Small intestine (tissue), 7 donors: ENCODE measurements at regions not wholly inside any gene's neighbourhood (a gene's known extent, or its start where the extent isn't known, plus 50 kb on each side); places are given as distances from the start of the nearest gene placed in this dataset.

ENCODE experiments used
- DNase-seq, 2 donors: peaks; one replicate each; pipeline versions ENCODE4 v3.0.0 to v3.0.0-alpha.2; 2013
- FAIRE-seq: peaks from 2 replicates; lab custom pipeline; 2012; peaks lifted over from hg19 to GRCh38; lab: Jason Lieb, UNC
- H3K27ac ChIP-seq, 3 donors: one replicate each; pipeline ENCODE4 v1.5.1; 2013; ENCODE audit warnings: low read length in 2 of 3, mild to moderate bottlenecking in 2 of 3, control low read depth in 1 of 3, inconsistent platforms in 1 of 3, low read depth in 1 of 3, moderate library complexity in 1 of 3
- H3K27me3 ChIP-seq, 3 donors: one replicate each; pipeline ENCODE4 v1.6.1; 2013; ENCODE audit warnings: low read length in 3 of 3, inconsistent platforms in 1 of 3; ENCODE audit not compliant: control insufficient read depth in 3 of 3, insufficient read depth in 3 of 3
- H3K36me3 ChIP-seq, 3 donors: one replicate each; pipeline ENCODE4 v1.6.1; 2013; ENCODE audit warnings: low read length in 3 of 3, inconsistent platforms in 1 of 3, low read depth in 1 of 3, mild to moderate bottlenecking in 1 of 3, moderate library complexity in 1 of 3; ENCODE audit not compliant: control insufficient read depth in 3 of 3, insufficient read depth in 2 of 3
- H3K4me1 ChIP-seq, 3 donors: one replicate each; pipeline ENCODE4 v1.6.1; 2013; ENCODE audit warnings: low read length in 2 of 3, inconsistent platforms in 1 of 3, low read depth in 1 of 3, mild to moderate bottlenecking in 1 of 3, moderate library complexity in 1 of 3; ENCODE audit not compliant: control insufficient read depth in 3 of 3, insufficient read depth in 2 of 3
- H3K4me3 ChIP-seq, 3 donors: one replicate each; pipeline ENCODE4 v1.5.1; 2013; ENCODE audit warnings: low read length in 3 of 3, control low read depth in 1 of 3, inconsistent platforms in 1 of 3, low read depth in 1 of 3, mild to moderate bottlenecking in 1 of 3, moderate library complexity in 1 of 3
- H3K9me3 ChIP-seq, 2 donors: one replicate each; pipeline ENCODE4 v1.6.1; 2013; ENCODE audit warnings: low read depth in 1 of 2, low read length in 1 of 2; ENCODE audit not compliant: control insufficient read depth in 2 of 2, insufficient read depth in 1 of 2
- WGBS, 3 donors: extraction: QIAGEN DNeasy Blood & Tissue Kit; methylation state at CpG; one replicate each; pipeline ENCODE4 v1.1.7; 2013; 5-methylcytosine and 5-hydroxymethylcytosine counted together
- donor health status: healthy with polysubstance abuse.
- donor health status: control.
- donor health status: control.
- donor health status: Bipolar disorder and iron deficiency.
- donor health status: healthy.

DNA sequence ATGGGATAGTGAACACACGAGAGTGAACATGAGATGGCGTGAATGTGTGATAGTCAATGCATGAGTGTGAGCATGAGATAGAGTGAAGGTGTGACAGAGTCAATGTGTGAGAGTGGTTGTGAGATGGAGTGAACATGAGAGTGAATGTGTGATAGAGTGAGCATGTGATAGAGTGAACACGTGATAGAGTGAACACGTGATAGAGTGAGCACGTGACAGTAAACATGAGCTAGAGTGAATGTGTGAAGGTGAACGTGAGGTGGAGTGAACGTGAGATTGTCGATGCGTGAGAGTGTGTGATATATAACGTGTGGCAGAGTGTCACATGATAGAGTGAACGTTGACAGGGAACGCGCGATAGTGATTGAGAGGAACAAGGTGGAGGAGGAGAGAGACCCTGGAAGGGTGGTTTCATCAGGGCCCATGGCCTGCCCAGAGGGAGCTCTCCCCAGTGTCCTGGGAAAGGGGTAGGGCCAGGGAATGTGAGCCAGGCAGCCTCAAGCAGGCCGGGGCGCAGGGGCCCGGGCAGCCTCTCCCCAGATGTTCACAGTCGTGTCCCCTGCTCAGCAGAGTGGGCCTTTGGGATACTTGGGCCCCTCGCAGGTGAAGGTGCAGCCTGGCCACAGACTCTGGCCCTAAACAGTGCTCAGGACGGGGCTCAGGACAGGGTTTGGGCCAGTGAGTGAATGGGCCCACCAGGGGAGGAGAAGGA lies 516.9 kb downstream of the EIPR1 start:
- WGBS, 3 donors = 87 to 92% (median 92%) methylated on average over 20 of the region's 20 CpGs
- H3K4me1 ChIP-seq = no peaks in the 10 kb centered on the region
- no peak for FAIRE-seq

DNA sequence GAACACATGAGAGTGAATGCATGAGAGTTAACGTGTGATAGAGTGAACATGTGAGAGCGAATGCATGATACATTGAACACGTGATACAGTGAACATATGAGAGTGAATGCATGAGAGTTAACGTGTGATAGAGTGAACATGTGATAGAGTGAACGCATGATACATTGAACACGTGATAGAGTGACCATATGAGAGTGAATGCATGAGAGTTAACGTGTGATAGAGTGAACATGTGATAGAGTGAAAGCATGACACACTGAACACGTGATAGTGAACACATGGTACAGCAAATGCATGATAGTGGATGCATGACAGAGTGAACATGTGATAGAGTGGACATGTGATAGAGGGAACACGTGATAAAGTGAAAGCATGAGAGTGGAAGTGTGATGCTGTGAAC lies 517.9 kb downstream of the EIPR1 start:
- FAIRE-seq (no peak), DNase-seq (no peak)
- Histone ChIP-seq H3K9me3 (no peaks in the 10 kb centered on the region), H3K4me3 (no peak overlapping the region), H3K27ac (no peak overlapping the region), H3K36me3 (no peaks in the 10 kb centered on the region), H3K4me1 (no peaks in the 10 kb centered on the region), H3K27me3 (no peaks in the 10 kb centered on the region)
- 84 to 88% (median 87%) methylated on average over 9 of the region's 9 CpGs for WGBS, 3 donors

More for the DNA sequence above, 516.9 kb downstream of the EIPR1 start:
- H3K36me3 ChIP-seq = no peaks in the 10 kb centered on the region
- no peak overlapping the region for H3K27ac ChIP-seq
- H3K4me3 ChIP-seq = no peak overlapping the region
- no peaks in the 10 kb centered on the region for H3K9me3 ChIP-seq
- no peaks in the 10 kb centered on the region for H3K27me3 ChIP-seq
- DNase-seq = no peak

DNA sequence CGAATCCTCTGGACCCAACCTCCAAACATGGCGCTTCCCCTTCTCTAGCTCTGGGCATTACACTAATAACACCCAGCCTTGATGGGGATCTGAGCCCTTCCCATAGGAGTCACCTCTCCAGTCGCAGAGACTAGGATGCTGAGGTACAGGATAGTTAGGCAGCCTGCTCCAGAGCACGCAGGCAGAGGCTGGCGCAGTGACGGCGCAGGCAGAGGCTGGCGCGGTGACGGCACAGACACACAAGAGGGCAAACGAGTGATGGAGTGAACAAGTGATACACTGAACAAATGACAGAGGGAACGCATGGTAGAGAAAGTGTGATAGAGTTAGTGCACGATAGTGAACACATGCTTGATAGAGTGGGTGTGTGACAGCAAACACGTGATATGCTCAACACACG lies 518.5 kb downstream of the EIPR1 start:
- H3K27me3 ChIP-seq = no peaks in the 10 kb centered on the region
- H3K4me3 ChIP-seq = no peak overlapping the region
- no peak overlapping the region for H3K27ac ChIP-seq
- FAIRE-seq (no peak), DNase-seq (no peak)
- no peaks in the 10 kb centered on the region for H3K4me1 ChIP-seq
- WGBS, 3 donors = 95 to 97% (median 96%) methylated on average over 15 of the region's 15 CpGs
- H3K9me3 ChIP-seq = no peaks in the 10 kb centered on the region
- H3K36me3 ChIP-seq = no peaks in the 10 kb centered on the region

DNA sequence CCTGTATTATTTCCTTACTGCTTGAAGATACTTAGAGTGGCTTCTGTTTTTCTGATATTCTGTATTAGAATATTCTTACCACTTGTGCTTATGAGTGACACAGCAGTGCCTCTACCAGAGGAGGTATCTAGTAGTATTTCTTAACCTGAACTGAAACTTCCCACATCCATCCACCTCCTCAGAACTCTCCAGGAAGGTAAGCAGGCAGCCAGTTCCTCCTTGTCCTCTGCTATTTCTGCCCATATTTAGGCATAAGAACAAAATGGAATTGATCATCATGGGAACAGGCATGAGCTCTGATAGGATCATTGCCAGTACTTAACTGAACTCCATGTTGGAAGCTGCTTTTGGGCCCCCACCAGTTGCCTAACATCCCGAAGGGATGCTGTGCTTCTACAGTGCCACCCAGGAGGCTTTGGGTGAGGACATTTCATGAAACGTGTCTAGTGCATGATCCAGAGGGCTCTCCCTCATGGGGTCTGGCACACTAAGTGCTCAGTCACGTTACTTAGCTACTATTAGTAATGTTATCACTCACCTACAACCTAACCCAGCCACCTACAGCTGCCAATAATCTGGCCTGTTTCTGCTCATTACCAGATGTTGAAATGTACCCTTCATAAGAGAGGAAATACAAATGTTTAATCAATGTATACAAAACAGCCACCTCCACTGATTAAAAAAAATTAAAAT lies 520.7 kb downstream of the EIPR1 start:
- H3K27ac ChIP-seq = no peak overlapping the region
- FAIRE-seq = no peak
- no peaks in the 10 kb centered on the region for H3K27me3 ChIP-seq
- no peaks in the 10 kb centered on the region for H3K4me1 ChIP-seq
- H3K36me3 ChIP-seq = no peaks in the 10 kb centered on the region
- no peaks in the 10 kb centered on the region for H3K9me3 ChIP-seq
- no peak overlapping the region for H3K4me3 ChIP-seq
- 68 to 76% (median 75%) methylated on average over 3 of the region's 3 CpGs for WGBS, 3 donors
- no peak for DNase-seq

DNA sequence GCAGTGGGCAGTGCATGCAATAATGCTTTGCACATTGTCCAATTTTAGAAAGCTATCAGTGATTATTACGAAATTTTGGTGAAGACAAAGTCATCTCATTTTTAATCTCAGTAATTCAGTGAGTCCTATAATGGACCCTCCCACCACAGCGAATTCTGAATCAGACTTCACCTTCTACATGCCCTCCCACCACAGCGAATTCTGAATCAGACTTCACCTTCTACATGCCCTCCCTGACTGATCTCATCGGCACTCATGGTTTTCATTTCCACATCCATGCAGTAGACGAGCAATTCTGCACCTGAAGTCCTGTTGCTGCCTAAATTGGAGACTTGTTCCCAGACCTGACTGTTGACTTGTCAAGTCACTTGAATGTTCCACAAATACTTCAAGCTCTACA lies 522.3 kb downstream of the EIPR1 start:
- no peak for DNase-seq

DNA sequence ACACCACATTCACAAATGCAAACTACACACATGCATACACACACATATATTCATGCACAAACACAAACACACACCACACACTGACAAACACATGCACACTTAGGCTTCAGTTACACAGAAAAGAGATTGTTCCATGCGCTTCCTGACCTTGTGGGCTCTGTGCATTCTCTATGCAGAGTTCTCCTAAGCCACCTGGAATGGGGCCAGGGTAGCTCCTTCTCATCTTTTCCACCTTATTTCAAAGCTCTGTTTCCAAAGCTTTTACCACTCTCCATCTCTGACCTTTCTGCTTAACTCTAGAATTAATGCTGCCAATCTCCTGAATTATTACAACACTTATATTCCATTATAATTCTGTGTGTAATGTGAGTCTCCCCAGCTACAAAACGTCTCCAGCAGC lies 522.3 kb upstream of the MYT1L start:
- H3K27ac ChIP-seq = no peak overlapping the region
- 54 to 64% (median 58%) methylated on average over 2 of the region's 2 CpGs for WGBS, 3 donors
- no peaks in the 10 kb centered on the region for H3K36me3 ChIP-seq
- no peaks in the 10 kb centered on the region for H3K4me1 ChIP-seq
- FAIRE-seq (no peak), DNase-seq (no peak)
- H3K4me3 ChIP-seq = no peak overlapping the region
- no peaks in the 10 kb centered on the region for H3K9me3 ChIP-seq
- H3K27me3 ChIP-seq = no peaks in the 10 kb centered on the region

More for the DNA sequence above, 522.3 kb downstream of the EIPR1 start:
- no peak overlapping the region for H3K27ac ChIP-seq
- no peaks in the 10 kb centered on the region for H3K9me3 ChIP-seq
- no peak overlapping the region for H3K4me3 ChIP-seq
- H3K4me1 ChIP-seq = no peaks in the 10 kb centered on the region
- no peaks in the 10 kb centered on the region for H3K27me3 ChIP-seq
- 83 to 93% (median 84%) methylated on average over 5 of the region's 5 CpGs for WGBS, 3 donors
- H3K36me3 ChIP-seq = no peaks in the 10 kb centered on the region
- FAIRE-seq = no peak

DNA sequence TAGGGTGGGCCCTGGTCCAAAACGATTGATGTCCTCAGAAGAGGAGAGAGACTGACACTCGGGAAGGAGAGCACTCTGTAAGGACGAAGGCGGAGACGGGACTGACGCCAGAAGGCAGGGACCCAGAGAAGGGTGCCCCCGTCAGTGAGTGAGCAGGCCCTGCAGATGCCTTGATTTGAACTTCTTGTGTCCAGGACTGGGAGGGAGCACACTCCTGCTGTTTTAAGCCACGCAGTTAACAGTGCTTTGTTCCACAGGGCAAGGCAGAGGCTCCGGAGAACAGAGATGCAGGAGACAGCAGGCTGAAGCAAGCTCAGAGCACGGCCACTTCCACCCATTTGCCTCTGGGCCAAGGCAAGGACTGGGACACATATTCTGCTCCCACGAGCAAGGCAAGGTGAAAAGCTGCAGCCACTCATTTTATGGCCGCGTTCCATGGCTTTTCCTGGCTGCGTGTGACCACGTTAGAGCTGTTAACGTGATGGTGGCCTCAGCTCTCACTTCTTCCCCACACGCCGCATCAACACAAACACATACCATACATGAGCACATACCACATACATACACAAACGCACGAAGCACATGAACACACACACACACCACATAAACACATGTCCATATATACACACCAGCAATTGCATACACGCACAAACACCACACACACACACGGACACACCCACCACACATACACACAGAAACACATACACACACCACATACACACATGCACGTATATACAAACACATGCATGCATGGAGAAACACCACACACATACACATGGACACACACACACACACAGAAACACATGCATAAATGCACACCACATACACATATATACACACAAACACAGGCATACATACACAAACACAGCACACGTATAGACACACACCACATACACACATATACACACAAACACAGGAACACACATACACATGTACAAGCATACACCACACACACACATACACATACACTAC lies 521.0 kb upstream of the MYT1L start:
- no peaks in the 10 kb centered on the region for H3K27me3 ChIP-seq
- no peak for FAIRE-seq
- no peaks in the 10 kb centered on the region for H3K9me3 ChIP-seq
- no peak overlapping the region for H3K4me3 ChIP-seq
- H3K36me3 ChIP-seq = no peaks in the 10 kb centered on the region
- H3K27ac ChIP-seq = no peak overlapping the region
- 83 to 88% (median 86%) methylated on average over 24 of the region's 24 CpGs for WGBS, 3 donors
- no peaks in the 10 kb centered on the region for H3K4me1 ChIP-seq
- no peak for DNase-seq

DNA sequence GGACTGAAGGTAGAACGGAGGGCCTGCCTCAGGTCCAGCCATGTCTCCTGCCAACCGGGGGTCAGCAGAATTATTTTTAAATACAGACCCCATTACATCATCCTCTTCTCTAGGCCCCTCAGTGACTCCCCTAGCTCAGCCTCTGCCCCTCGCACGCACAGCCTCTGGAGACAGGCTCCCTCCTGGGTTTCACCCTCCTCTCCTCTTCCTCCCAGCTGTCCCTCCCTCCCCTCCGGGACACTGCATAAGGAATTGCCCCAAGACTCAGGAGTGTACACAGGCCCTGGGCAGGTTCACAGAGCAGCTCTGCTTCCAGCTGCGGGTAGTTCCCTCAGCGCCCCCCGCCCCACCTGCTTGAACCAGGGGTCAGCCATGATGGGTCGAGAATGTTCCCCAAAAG lies 520.2 kb upstream of the MYT1L start:
- no peak overlapping the region for H3K27ac ChIP-seq
- no peak for FAIRE-seq
- DNase-seq = no peak
- H3K36me3 ChIP-seq = no peaks in the 10 kb centered on the region
- no peak overlapping the region for H3K4me3 ChIP-seq
- WGBS, 3 donors = 87 to 91% (median 90%) methylated on average over 9 of the region's 9 CpGs
- no peaks in the 10 kb centered on the region for H3K4me1 ChIP-seq
- H3K9me3 ChIP-seq = no peaks in the 10 kb centered on the region
- no peaks in the 10 kb centered on the region for H3K27me3 ChIP-seq
